Mucosa of stomach (tissue), 1 donor: ENCODE measurements at regions not wholly inside any gene's neighbourhood (a gene's known extent, or its start where the extent isn't known, plus 50 kb on each side); places are given as distances from the start of the nearest gene placed in this dataset.

ENCODE experiments used
- H3K27me3 ChIP-seq: one replicate; pipeline ENCODE4 v1.7.0; 2013; ENCODE audit warnings: mild to moderate bottlenecking, low read length; ENCODE audit not compliant: control insufficient read depth, insufficient read depth
- H3K36me3 ChIP-seq: one replicate; pipeline ENCODE4 v1.7.0; 2013; ENCODE audit warnings: low read length; ENCODE audit not compliant: control insufficient read depth, insufficient read depth
- H3K4me1 ChIP-seq: one replicate; pipeline ENCODE4 v1.7.0; 2013; ENCODE audit warnings: mild to moderate bottlenecking, low read length; ENCODE audit not compliant: control insufficient read depth, insufficient read depth
- H3K4me3 ChIP-seq: one replicate; pipeline ENCODE4 v1.7.0; 2013; ENCODE audit warnings: low read length
- H3K9ac ChIP-seq: one replicate; pipeline ENCODE4 v1.7.0; 2013; ENCODE audit warnings: mild to moderate bottlenecking, low read length, moderate library complexity
- H3K9me3 ChIP-seq: one replicate; pipeline ENCODE4 v1.7.0; 2013; ENCODE audit warnings: mild to moderate bottlenecking, low read length, moderate library complexity; ENCODE audit not compliant: control insufficient read depth
- donor health status: Pancreatic carcinoma.

GRCh38 chr6:17027441-17027840, 74.4 kb upstream of the STMND1 start:
- no peaks in the 10 kb centered on the region for H3K9me3 ChIP-seq
- H3K4me1 ChIP-seq = peaks cover 3% of the 10 kb centered on the region
- peaks cover 3% of the 10 kb centered on the region for H3K27me3 ChIP-seq
- H3K9ac ChIP-seq = no peak overlapping the region
- no peaks in the 10 kb centered on the region for H3K36me3 ChIP-seq
- H3K4me3 ChIP-seq = no peak overlapping the region

- no peaks in the 10 kb centered on the region for H3K36me3 ChIP-seq
- H3K4me1 ChIP-seq = no peaks in the 10 kb centered on the region
- no peak overlapping the region for H3K4me3 ChIP-seq
- H3K27me3 ChIP-seq = no peaks in the 10 kb centered on the region
- no peak overlapping the region for H3K9ac ChIP-seq
- H3K9me3 ChIP-seq = no peaks in the 10 kb centered on the region
These were observed 79.2 kb upstream of the STMND1 start for GRCh38 chr6:17022604-17023003.

- H3K9me3 ChIP-seq = no peaks in the 10 kb centered on the region
- no peaks in the 10 kb centered on the region for H3K27me3 ChIP-seq
- H3K4me1 ChIP-seq = no peaks in the 10 kb centered on the region
- H3K36me3 ChIP-seq = no peaks in the 10 kb centered on the region
- no peak overlapping the region for H3K4me3 ChIP-seq
- no peak overlapping the region for H3K9ac ChIP-seq
These were observed 80.3 kb upstream of the STMND1 start for GRCh38 chr6:17021539-17021889.

- no peak overlapping the region for H3K9ac ChIP-seq
- no peaks in the 10 kb centered on the region for H3K27me3 ChIP-seq
- H3K36me3 ChIP-seq = no peaks in the 10 kb centered on the region
- no peak overlapping the region for H3K4me3 ChIP-seq
- H3K4me1 ChIP-seq = no peaks in the 10 kb centered on the region
- H3K9me3 ChIP-seq = no peaks in the 10 kb centered on the region
These were observed 80.8 kb upstream of the STMND1 start for GRCh38 chr6:17020889-17021538.

GRCh38 chr6:17018425-17018824, 83.4 kb upstream of the STMND1 start:
- H3K4me3 ChIP-seq = no peak overlapping the region
- H3K9ac ChIP-seq = no peak overlapping the region
- no peaks in the 10 kb centered on the region for H3K4me1 ChIP-seq
- no peaks in the 10 kb centered on the region for H3K9me3 ChIP-seq
- H3K27me3 ChIP-seq = no peaks in the 10 kb centered on the region
- H3K36me3 ChIP-seq = no peaks in the 10 kb centered on the region

GRCh38 chr6:17017416-17017815, 84.4 kb upstream of the STMND1 start:
- no peaks in the 10 kb centered on the region for H3K4me1 ChIP-seq
- no peaks in the 10 kb centered on the region for H3K27me3 ChIP-seq
- no peak overlapping the region for H3K4me3 ChIP-seq
- no peaks in the 10 kb centered on the region for H3K36me3 ChIP-seq
- no peaks in the 10 kb centered on the region for H3K9me3 ChIP-seq
- no peak overlapping the region for H3K9ac ChIP-seq

- Histone ChIP-seq H3K9me3 (no peaks in the 10 kb centered on the region), H3K9ac (peak overlapping the region; percentile 38), H3K27me3 (no peaks in the 10 kb centered on the region), H3K36me3 (no peaks in the 10 kb centered on the region), H3K4me1 (no peaks in the 10 kb centered on the region), H3K4me3 (peak overlapping the region; percentile 14)
These were observed 86.1 kb upstream of the STMND1 start for GRCh38 chr6:17015551-17016381.

GRCh38 chr6:17015144-17015543, 86.7 kb upstream of the STMND1 start:
- Histone ChIP-seq H3K4me1 (no peaks in the 10 kb centered on the region), H3K27me3 (no peaks in the 10 kb centered on the region), H3K9me3 (no peaks in the 10 kb centered on the region), H3K36me3 (no peaks in the 10 kb centered on the region), H3K9ac (no peak overlapping the region), H3K4me3 (no peak overlapping the region)

GRCh38 chr6:17013701-17014100, 88.1 kb upstream of the STMND1 start:
- Histone ChIP-seq H3K27me3 (no peaks in the 10 kb centered on the region), H3K36me3 (no peaks in the 10 kb centered on the region)

GRCh38 chr6:17012421-17013225, 89.2 kb upstream of the STMND1 start:
- no peaks in the 10 kb centered on the region for H3K27me3 ChIP-seq
- H3K4me3 ChIP-seq = no peak overlapping the region
- H3K9ac ChIP-seq = no peak overlapping the region
- H3K9me3 ChIP-seq = no peaks in the 10 kb centered on the region
- H3K4me1 ChIP-seq = no peaks in the 10 kb centered on the region
- H3K36me3 ChIP-seq = no peaks in the 10 kb centered on the region

More at GRCh38 chr6:17013701-17014100, 88.1 kb upstream of the STMND1 start:
- H3K9ac ChIP-seq = no peak overlapping the region
- H3K9me3 ChIP-seq = no peaks in the 10 kb centered on the region
- no peaks in the 10 kb centered on the region for H3K4me1 ChIP-seq
- no peak overlapping the region for H3K4me3 ChIP-seq

GRCh38 chr6:17011985-17012384, 89.9 kb upstream of the STMND1 start:
- H3K9ac ChIP-seq = no peak overlapping the region
- no peaks in the 10 kb centered on the region for H3K36me3 ChIP-seq
- H3K4me3 ChIP-seq = no peak overlapping the region

GRCh38 chr6:17007749-17008148, 94.1 kb upstream of the STMND1 start:
- Histone ChIP-seq H3K9me3 (no peaks in the 10 kb centered on the region), H3K27me3 (no peaks in the 10 kb centered on the region), H3K36me3 (no peaks in the 10 kb centered on the region), H3K4me1 (no peaks in the 10 kb centered on the region), H3K9ac (no peak overlapping the region), H3K4me3 (no peak overlapping the region)

More at GRCh38 chr6:17011985-17012384, 89.9 kb upstream of the STMND1 start:
- Histone ChIP-seq H3K4me1 (no peaks in the 10 kb centered on the region), H3K27me3 (no peaks in the 10 kb centered on the region), H3K9me3 (no peaks in the 10 kb centered on the region)
